Neural cell (in vitro differentiated cells): ENCODE measurements at regions not wholly inside any gene's neighbourhood (a gene's known extent, or its start where the extent isn't known, plus 50 kb on each side); places are given as distances from the start of the nearest gene placed in this dataset.

Source experiments
- H2AFZ ChIP-seq: fragments of 200-600, 300-800 bp; sonication (generic), shearing (Covaris generic); 2 replicates; pipeline ENCODE4 v1.6.0; 2014; ENCODE audit warnings: low read depth, mild to moderate bottlenecking, antibody characterized with exemption, low read length, moderate library complexity
- H3F3A ChIP-seq: fragments of 200-600 bp; shearing (Covaris generic); 2 replicates; pipeline ENCODE4 v1.6.1; 2016; ENCODE audit warnings: mild to moderate bottlenecking, moderate library complexity, mixed read lengths, antibody characterized with exemption, low read length; ENCODE audit not compliant: insufficient read depth, poor library complexity, severe bottlenecking
- H3K27ac ChIP-seq: fragments of 200-600, 300-800 bp; sonication (generic), shearing (Covaris generic); 2 replicates; pipeline ENCODE4 v1.5.1; 2014; ENCODE audit warnings: mild to moderate bottlenecking, low read length, moderate library complexity
- H3K27me3 ChIP-seq: fragments of 300-800, 200-600 bp; sonication (generic), shearing (Covaris generic); 2 replicates; pipeline ENCODE4 v1.6.0; 2014; ENCODE audit warnings: mild to moderate bottlenecking, low read depth, low read length, moderate library complexity; ENCODE audit not compliant: insufficient read depth
- H3K36me3 ChIP-seq: fragments of 300-800, 200-600 bp; sonication (generic), shearing (Covaris generic); 2 replicates; pipeline ENCODE4 v1.5.1; 2014; ENCODE audit warnings: mild to moderate bottlenecking, antibody characterized with exemption, low read length, moderate library complexity; ENCODE audit not compliant: insufficient read depth
- H3K4me2 ChIP-seq: fragments of 300-800, 200-600 bp; sonication (generic), shearing (Covaris generic); 2 replicates; pipeline ENCODE4 v1.6.0; 2014; ENCODE audit warnings: mild to moderate bottlenecking, low read length
- H3K4me3 ChIP-seq: fragments of 300-800, 200-600 bp; sonication (generic), shearing (Covaris generic); 2 replicates; pipeline ENCODE4 v1.5.1; 2014; ENCODE audit warnings: mild to moderate bottlenecking, low read length, moderate library complexity
- H3K79me2 ChIP-seq: fragments of 200-600 bp; shearing (Covaris generic); replicated peaks from 2 replicates; pipeline ENCODE4 v1.6.0; 2014; ENCODE audit warnings: mild to moderate bottlenecking, low read length, moderate library complexity; ENCODE audit not compliant: insufficient read depth
- H3K9ac ChIP-seq: fragments of 300-800, 200-600 bp; sonication (generic), shearing (Covaris generic); 2 replicates; pipeline ENCODE4 v1.6.1; 2016; ENCODE audit warnings: mild to moderate bottlenecking, low read length, mixed read lengths
- H3K9me2 ChIP-seq: fragments of 200-600 bp; shearing (Covaris generic); 2 replicates; pipeline ENCODE4 v1.6.1; 2016; ENCODE audit warnings: mild to moderate bottlenecking, low read length, mixed read lengths; ENCODE audit not compliant: insufficient read depth
- H3K9me3 ChIP-seq: fragments of 200-600, 300-800 bp; sonication (generic), shearing (Covaris generic); 2 replicates; pipeline ENCODE4 v1.6.1; 2016; ENCODE audit warnings: mild to moderate bottlenecking, mixed run types, low read length, moderate library complexity, mixed read lengths
- H4K20me1 ChIP-seq: fragments of 200-600 bp; shearing (Covaris generic); 2 replicates; pipeline ENCODE4 v1.6.1; 2016; ENCODE audit warnings: mild to moderate bottlenecking, mixed run types; ENCODE audit not compliant: insufficient read depth
- EP300 ChIP-seq: fragments of 450-650 bp; conservative IDR thresholded peaks from 2 replicates; pipeline ENCODE4 v1.6.1; 2014; ENCODE audit warnings: antibody characterized with exemption, mild to moderate bottlenecking, moderate library complexity; ENCODE audit not compliant: poor library complexity, severe bottlenecking
- EZH2 ChIP-seq: fragments of 200-600, 300-800 bp; shearing (Covaris generic), sonication (generic); IDR thresholded peaks from 2 replicates; pipeline ENCODE4 v1.6.1; 2014; ENCODE audit warnings: antibody characterized with exemption, low read length, borderline replicate concordance, mild to moderate bottlenecking; ENCODE audit not compliant: insufficient read depth, poor library complexity, severe bottlenecking
- MXI1 ChIP-seq: fragments of 450-650 bp; conservative IDR thresholded peaks from 2 replicates; pipeline ENCODE4 v1.6.1; 2014; ENCODE audit warnings: antibody characterized with exemption, mild to moderate bottlenecking; ENCODE audit not compliant: poor library complexity, severe bottlenecking
- POLR2AphosphoS5 ChIP-seq: IDR thresholded peaks from 2 replicates; pipeline ENCODE4 v1.6.1; 2012
- RAD21 ChIP-seq: fragments of 450-650 bp; conservative IDR thresholded peaks from 2 replicates; pipeline ENCODE4 v1.6.1; 2014; ENCODE audit warnings: antibody characterized with exemption, mild to moderate bottlenecking, moderate library complexity
- REST ChIP-seq: IDR thresholded peaks from 2 replicates; pipeline ENCODE4 v1.6.1; 2012; ENCODE audit warnings: borderline replicate concordance
- SMC3 ChIP-seq: fragments of 450-650 bp; conservative IDR thresholded peaks from 2 replicates; pipeline ENCODE4 v1.6.1; 2014; ENCODE audit warnings: antibody characterized with exemption, mild to moderate bottlenecking, moderate library complexity; ENCODE audit not compliant: poor library complexity
- TAF1 ChIP-seq: IDR thresholded peaks from 2 replicates; pipeline ENCODE4 v1.6.1; 2012; ENCODE audit warnings: low read depth
- TF ChIP-seq, protein P1 (sequence below): fragments of 450-650 bp; IDR thresholded peaks from 2 replicates; pipeline ENCODE4 v1.5.1; 2014; ENCODE audit warnings: antibody characterized with exemption, mild to moderate bottlenecking, moderate library complexity; ENCODE audit not compliant: poor library complexity, severe bottlenecking

DNA sequence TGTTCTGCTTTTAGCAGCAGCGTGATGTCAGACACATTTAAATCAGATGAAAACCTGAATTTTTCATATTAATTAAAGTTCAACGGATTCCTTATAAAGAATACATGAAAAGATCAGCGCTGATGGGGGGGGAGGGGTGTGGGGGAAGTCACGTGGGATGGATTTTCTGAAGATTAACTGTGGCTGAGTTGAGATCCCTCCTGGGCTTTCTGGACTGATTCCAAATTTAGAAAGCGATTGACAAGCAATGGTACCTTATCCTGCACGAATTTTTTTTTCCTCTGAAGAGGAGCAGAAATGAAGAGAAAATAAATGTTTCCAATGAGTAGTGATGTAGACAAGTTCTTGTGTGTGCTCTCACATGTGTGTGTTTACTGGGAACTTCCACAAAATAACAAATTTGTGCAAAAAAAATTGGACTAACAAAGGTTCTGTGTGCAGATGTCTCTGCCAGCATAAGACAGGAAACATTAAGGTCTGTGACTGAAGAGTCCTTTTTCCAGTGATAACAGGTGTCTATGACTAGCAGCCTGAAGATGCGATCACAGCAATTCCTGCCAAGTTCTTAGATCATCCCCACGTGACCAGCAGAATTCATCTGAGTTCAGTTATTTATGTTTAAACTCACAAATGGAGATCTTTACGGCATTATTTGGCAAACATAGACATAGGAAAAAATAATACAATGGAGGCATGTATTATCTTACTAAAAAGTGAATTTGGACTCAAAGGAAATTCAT is 585.2 kb upstream of the CELF2 start:
- no peaks in the 10 kb centered on the region for H3K9me2 ChIP-seq
- no peaks in the 10 kb centered on the region for H3F3A ChIP-seq
- no peaks in the 10 kb centered on the region for H3K27me3 ChIP-seq
- TF ChIP-seq RAD21 (no peak), POLR2AphosphoS5 (no peak), TAF1 (no peak), SMC3 (no peak), EP300 (no peak), MXI1 (no peak)
- TF ChIP-seq, protein P1, sequence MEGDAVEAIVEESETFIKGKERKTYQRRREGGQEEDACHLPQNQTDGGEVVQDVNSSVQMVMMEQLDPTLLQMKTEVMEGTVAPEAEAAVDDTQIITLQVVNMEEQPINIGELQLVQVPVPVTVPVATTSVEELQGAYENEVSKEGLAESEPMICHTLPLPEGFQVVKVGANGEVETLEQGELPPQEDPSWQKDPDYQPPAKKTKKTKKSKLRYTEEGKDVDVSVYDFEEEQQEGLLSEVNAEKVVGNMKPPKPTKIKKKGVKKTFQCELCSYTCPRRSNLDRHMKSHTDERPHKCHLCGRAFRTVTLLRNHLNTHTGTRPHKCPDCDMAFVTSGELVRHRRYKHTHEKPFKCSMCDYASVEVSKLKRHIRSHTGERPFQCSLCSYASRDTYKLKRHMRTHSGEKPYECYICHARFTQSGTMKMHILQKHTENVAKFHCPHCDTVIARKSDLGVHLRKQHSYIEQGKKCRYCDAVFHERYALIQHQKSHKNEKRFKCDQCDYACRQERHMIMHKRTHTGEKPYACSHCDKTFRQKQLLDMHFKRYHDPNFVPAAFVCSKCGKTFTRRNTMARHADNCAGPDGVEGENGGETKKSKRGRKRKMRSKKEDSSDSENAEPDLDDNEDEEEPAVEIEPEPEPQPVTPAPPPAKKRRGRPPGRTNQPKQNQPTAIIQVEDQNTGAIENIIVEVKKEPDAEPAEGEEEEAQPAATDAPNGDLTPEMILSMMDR: no peak
- peak overlapping the region; percentile 28 for H2AFZ ChIP-seq
- H3K9ac ChIP-seq: peak overlapping the region; percentile 47
- H3K9me3 ChIP-seq: no peaks in the 10 kb centered on the region
- peak overlapping the region; percentile 48 for H3K4me3 ChIP-seq
- no peaks in the 10 kb centered on the region for H4K20me1 ChIP-seq
- H3K4me2 ChIP-seq: peak overlapping the region; percentile 56
- no peaks in the 10 kb centered on the region for H3K36me3 ChIP-seq
- no peaks in the 10 kb centered on the region for H3K79me2 ChIP-seq
- peak overlapping the region; percentile 84 for H3K27ac ChIP-seq

GRCh38 chr10:10434312-10434711 is 583.4 kb upstream of the CELF2 start:
- no peaks in the 10 kb centered on the region for H3K36me3 ChIP-seq
- no peak overlapping the region for H3K4me2 ChIP-seq
- no peak overlapping the region for H3K27ac ChIP-seq
- no peak overlapping the region for H3K4me3 ChIP-seq
- no peaks in the 10 kb centered on the region for H3K9me2 ChIP-seq
- no peaks in the 10 kb centered on the region for H3K9me3 ChIP-seq
- H3K79me2 ChIP-seq: no peaks in the 10 kb centered on the region
- no peak overlapping the region for H2AFZ ChIP-seq
- no peaks in the 10 kb centered on the region for H3K27me3 ChIP-seq
- TF ChIP-seq RAD21 (no peak), MXI1 (no peak), EP300 (no peak), SMC3 (no peak), POLR2AphosphoS5 (no peak), TAF1 (no peak), EZH2 (no peak), REST (no peak)
- TF ChIP-seq, protein P1: no peak
- H3K9ac ChIP-seq: no peak overlapping the region
- no peaks in the 10 kb centered on the region for H4K20me1 ChIP-seq
- no peaks in the 10 kb centered on the region for H3F3A ChIP-seq
